Type B pancreatic cell (in vitro differentiated cells): ENCODE measurements at regions not wholly inside any gene's neighbourhood (a gene's known extent, or its start where the extent isn't known, plus 50 kb on each side); places are given as distances from the start of the nearest gene placed in this dataset.

Experiments used
- DNase-seq: peaks from one replicate; pipeline ENCODE4 v3.0.0; 2021; ENCODE audit warnings: mixed read lengths; ENCODE audit not compliant: unreplicated experiment; ENCODE audit errors: extremely low spot score
- H3K27ac Mint-ChIP-seq: 2 replicates; pipeline ENCODE4 v1.8.0; 2021; ENCODE audit warnings: mild to moderate bottlenecking, mixed read lengths
- H3K27me3 Mint-ChIP-seq: 2 replicates; pipeline ENCODE4 v1.8.0; 2021; ENCODE audit warnings: mixed read lengths
- H3K36me3 Mint-ChIP-seq: 2 replicates; pipeline ENCODE4 v1.8.0; 2021; ENCODE audit warnings: mixed read lengths
- H3K4me1 Mint-ChIP-seq: one replicate; pipeline ENCODE4 v1.8.0; 2021; ENCODE audit warnings: mixed read lengths; ENCODE audit not compliant: unreplicated experiment
- H3K4me3 Mint-ChIP-seq: 2 replicates; pipeline ENCODE4 v1.8.0; 2021; ENCODE audit warnings: mild to moderate bottlenecking, mixed read lengths
- H3K9me3 Mint-ChIP-seq: 2 replicates; pipeline ENCODE4 v1.8.0; 2021; ENCODE audit warnings: mixed read lengths
- TF ChIP-seq, protein P1 (sequence below): fragments of 200-600 bp; sonication (generic); conservative IDR thresholded peaks from 2 replicates; pipeline ENCODE4 v1.5.0; 2021; ENCODE audit warnings: antibody characterized with exemption, mild to moderate bottlenecking

DNA sequence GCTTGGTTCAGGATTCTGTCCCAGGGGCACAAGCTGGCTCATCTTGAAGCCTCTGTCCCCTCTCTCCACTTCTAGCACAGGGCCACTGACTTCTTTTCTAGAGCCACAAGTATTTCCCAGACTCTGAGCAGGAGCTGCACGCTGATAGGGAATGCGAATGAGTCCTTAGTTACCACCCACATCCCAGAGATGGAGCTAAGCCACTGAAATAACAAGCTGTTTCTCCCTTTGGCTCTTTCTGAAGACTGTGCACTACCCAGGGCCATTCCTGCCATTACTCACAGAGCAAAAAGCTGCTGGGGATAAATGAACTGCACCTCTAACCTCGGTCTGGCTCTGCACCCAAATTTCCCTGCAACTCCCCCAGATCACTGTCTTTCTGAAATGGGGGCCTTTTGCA lies 70.6 kb downstream of the TSN start:
- DNase-seq = no peak
- no peak overlapping the region for H3K4me3 Mint-ChIP-seq
- no peaks in the 10 kb centered on the region for H3K36me3 Mint-ChIP-seq
- peaks cover 3% of the 10 kb centered on the region for H3K27me3 Mint-ChIP-seq
- H3K9me3 Mint-ChIP-seq = no peaks in the 10 kb centered on the region
- TF ChIP-seq, protein P1, sequence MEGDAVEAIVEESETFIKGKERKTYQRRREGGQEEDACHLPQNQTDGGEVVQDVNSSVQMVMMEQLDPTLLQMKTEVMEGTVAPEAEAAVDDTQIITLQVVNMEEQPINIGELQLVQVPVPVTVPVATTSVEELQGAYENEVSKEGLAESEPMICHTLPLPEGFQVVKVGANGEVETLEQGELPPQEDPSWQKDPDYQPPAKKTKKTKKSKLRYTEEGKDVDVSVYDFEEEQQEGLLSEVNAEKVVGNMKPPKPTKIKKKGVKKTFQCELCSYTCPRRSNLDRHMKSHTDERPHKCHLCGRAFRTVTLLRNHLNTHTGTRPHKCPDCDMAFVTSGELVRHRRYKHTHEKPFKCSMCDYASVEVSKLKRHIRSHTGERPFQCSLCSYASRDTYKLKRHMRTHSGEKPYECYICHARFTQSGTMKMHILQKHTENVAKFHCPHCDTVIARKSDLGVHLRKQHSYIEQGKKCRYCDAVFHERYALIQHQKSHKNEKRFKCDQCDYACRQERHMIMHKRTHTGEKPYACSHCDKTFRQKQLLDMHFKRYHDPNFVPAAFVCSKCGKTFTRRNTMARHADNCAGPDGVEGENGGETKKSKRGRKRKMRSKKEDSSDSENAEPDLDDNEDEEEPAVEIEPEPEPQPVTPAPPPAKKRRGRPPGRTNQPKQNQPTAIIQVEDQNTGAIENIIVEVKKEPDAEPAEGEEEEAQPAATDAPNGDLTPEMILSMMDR = no peak
- peaks cover 5% of the 10 kb centered on the region for H3K4me1 Mint-ChIP-seq
- H3K27ac Mint-ChIP-seq = peak overlapping the region; percentile 11

DNA sequence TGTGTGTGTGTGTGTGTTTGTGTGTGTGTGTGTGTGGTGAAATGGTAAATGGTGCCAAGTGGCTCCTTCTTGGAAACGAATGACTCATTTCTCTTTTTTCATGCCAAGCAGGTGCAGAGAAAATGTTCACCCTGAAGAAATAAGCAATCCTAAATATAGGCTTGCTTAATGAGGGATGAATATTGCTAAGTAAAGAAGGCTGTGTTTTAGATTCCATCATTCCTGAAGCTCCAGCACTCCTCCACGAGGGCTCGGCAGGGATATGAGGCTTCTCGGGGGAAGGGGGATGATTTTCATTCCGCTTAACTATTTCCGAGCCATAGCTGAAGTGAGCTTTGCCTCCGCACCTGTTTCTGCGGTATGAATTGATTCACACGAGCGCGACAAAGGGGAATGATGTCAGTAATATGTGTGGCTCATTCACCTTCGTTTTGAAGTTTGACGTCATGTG lies 72.9 kb downstream of the TSN start:
- no peak for DNase-seq
- TF ChIP-seq, protein P1 = no peak
- no peaks in the 10 kb centered on the region for H3K36me3 Mint-ChIP-seq
- peaks cover 3% of the 10 kb centered on the region for H3K27me3 Mint-ChIP-seq
- peaks cover 21% of the 10 kb centered on the region for H3K4me1 Mint-ChIP-seq
- H3K27ac Mint-ChIP-seq = no peak overlapping the region
- H3K4me3 Mint-ChIP-seq = no peak overlapping the region
- H3K9me3 Mint-ChIP-seq = no peaks in the 10 kb centered on the region

DNA sequence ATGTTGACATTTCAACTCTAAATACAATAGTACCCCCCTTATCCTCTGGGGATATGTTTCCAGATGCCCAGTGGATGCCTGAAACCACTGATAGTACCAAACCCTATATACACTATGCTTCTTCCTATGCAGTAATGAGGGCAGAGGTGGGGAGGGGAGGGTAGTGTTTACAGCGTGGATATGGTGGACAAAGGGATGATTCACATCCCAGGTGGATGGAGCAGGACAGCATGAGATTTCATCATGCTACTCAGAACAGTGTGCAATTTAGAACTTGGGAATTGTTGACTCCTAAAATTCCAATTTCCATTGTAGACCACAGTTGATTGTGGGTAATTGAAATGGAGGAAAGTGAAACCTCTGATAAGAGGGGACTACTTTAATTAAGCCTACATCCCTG lies 75.4 kb downstream of the TSN start:
- H3K27me3 Mint-ChIP-seq = peaks cover 5% of the 10 kb centered on the region
- DNase-seq = no peak
- no peak overlapping the region for H3K4me3 Mint-ChIP-seq
- H3K4me1 Mint-ChIP-seq = peaks cover 18% of the 10 kb centered on the region
- no peak overlapping the region for H3K27ac Mint-ChIP-seq
- TF ChIP-seq, protein P1 = no peak
- no peaks in the 10 kb centered on the region for H3K9me3 Mint-ChIP-seq
- no peaks in the 10 kb centered on the region for H3K36me3 Mint-ChIP-seq

DNA sequence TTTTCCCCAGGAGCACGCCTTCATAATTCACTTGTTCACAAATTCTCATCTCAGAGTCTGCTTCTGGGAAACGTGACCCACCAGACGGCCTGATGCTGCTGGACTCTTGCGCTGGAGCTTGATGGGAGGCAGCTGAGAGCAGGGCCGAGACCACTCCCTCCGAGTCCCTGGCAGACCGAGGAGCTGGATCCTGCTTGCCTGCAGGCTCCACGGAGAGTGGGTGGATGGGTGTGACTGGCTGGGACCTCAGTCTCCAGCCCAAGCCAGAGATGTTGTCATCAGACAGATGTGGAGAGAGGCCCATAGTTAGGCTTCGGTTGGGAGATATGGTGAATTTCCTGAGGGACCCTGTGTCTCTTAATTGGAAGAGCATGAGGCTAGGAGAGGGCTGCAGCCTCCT lies 76.4 kb downstream of the TSN start:
- Mint-ChIP-seq H3K4me1 (peaks cover 18% of the 10 kb centered on the region), H3K9me3 (peaks cover 3% of the 10 kb centered on the region), H3K36me3 (no peaks in the 10 kb centered on the region), H3K27ac (no peak overlapping the region), H3K4me3 (no peak overlapping the region), H3K27me3 (peaks cover 13% of the 10 kb centered on the region)
- TF ChIP-seq, protein P1 = no peak
- no peak for DNase-seq

DNA sequence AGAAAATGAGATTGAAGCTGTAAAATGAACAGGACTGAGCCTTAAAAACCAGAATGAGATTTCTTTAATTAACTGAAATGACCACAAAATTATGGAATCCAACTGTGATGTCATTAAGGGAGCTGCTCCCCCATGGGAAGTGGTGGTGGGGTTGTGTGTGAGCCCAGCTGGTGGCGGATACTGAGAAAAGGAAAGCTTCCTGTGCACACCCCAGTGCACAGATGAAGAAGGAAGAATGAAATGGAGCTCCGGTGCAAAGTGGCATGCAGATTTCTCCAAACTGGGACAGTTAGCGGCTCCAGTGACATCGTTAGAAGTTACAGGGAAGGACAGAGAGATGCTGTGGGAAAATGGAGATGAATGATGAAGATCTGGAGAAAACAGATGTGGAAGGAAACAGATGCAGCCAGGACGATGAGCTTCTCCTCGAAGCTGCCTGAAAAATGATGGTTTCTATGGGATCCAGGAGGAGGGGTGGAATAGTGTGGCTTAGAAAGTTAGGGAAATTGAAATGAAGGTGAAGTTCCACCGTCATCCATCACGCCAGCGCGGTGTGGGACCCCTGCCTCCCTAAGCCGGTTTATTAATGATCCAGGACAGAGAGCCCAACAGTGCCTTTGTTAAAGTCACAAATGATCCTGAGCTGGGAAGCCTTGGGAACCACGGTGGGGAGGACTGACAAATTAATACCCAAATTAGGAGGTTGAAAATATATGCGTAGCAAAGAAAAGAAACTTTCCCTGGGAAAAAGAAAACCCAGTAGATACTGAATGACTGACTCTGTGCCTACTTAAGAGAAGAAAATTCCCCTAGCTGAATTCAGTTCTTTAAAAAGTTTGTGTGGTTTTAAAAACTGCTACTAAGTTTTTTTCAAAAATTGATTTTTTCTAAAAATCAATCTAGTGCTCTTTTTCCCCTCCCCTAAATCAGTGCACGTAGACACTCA lies 77.2 kb downstream of the TSN start:
- TF ChIP-seq, protein P1 = no peak
- H3K9me3 Mint-ChIP-seq = peaks cover 7% of the 10 kb centered on the region
- H3K27ac Mint-ChIP-seq = no peak overlapping the region
- no peaks in the 10 kb centered on the region for H3K36me3 Mint-ChIP-seq
- no peak for DNase-seq
- H3K4me1 Mint-ChIP-seq = peaks cover 18% of the 10 kb centered on the region
- H3K4me3 Mint-ChIP-seq = peak overlapping the region; percentile 1
- H3K27me3 Mint-ChIP-seq = peaks cover 19% of the 10 kb centered on the region
